GM12878 (cell line): ENCODE measurements at regions not wholly inside any gene's neighbourhood (a gene's known extent, or its start where the extent isn't known, plus 50 kb on each side); places are given as distances from the start of the nearest gene placed in this dataset.

Experiments used
- ATAC-seq: fragments of 200-7000 bp; cut with Tn5 transposase; 3 replicates; pipeline ENCODE4 v1.9.1; 2020; ENCODE audit warnings: mild to moderate bottlenecking, moderate library complexity
- BruUV-seq: library from RNA; stranded (reverse); fragments of 400-500 nt; replicated peaks from 2 replicates; lab custom pipeline; 2021; lab: Mats Ljungman, UMichigan
- CTCF ChIA-PET: fragments of 300-600 bp; sonication (Branson Sonifier 250); formaldehyde crosslinking; extraction: SDS; loops from one replicate; lab custom pipeline; 2021; ENCODE audit warnings: inconsistent platforms; lab: Yijun Ruan, JAX
- POLR2A ChIA-PET: fragments of 350-600 bp; formaldehyde crosslinking; extraction: SDS; loops from one replicate; lab custom pipeline; 2021; ENCODE audit warnings: inconsistent platforms; lab: Charles Lee
- RAD21 ChIA-PET: fragments of 300-600 bp; sonication (Branson Sonifier 250); formaldehyde crosslinking; loops from one replicate; lab custom pipeline; 2023; ENCODE audit warnings: antibody characterized with exemption; ENCODE audit not compliant: unreplicated experiment; lab: Charles Lee
- SMC1A ChIA-PET: fragments of 300-600 bp; sonication (Branson Sonifier 250); formaldehyde crosslinking; loops from one replicate; lab custom pipeline; 2023; ENCODE audit not compliant: unreplicated experiment, uncharacterized antibody; lab: Charles Lee
- DNase-seq: peaks from one replicate; pipeline ENCODE4 v3.0.0-alpha.2; 2011; ENCODE audit warnings: low read depth, low spot score
- FAIRE-seq: peaks from 3 replicates; lab custom pipeline; 2011; peaks lifted over from hg19 to GRCh38; lab: Jason Lieb, UNC
- H2AFZ ChIP-seq: 2 replicates; pipeline ENCODE4 v1.6.0; 2011; ENCODE audit warnings: low read depth, low read length, control low read depth; ENCODE audit not compliant: control insufficient read depth
- H3K27ac ChIP-seq: 2 replicates; pipeline ENCODE4 v1.5.1; 2011; ENCODE audit warnings: control low read depth; ENCODE audit not compliant: control insufficient read depth, insufficient read depth
- H3K27me3 ChIP-seq, 2 experiments: replicated peaks in 1 of 2; 2 replicates each; pipeline versions ENCODE4 v1.6.0 to v1.6.1; 2011; ENCODE audit warnings: low read length in 1 of 2; ENCODE audit not compliant: control insufficient read depth in 2 of 2, insufficient read depth in 2 of 2
- H3K36me3 ChIP-seq, 2 experiments: 2 replicates each; pipeline ENCODE4 v1.5.1; 2011; ENCODE audit warnings: low read length in 1 of 2; ENCODE audit not compliant: control insufficient read depth in 2 of 2, insufficient read depth in 2 of 2
- H3K4me1 ChIP-seq: 2 replicates; pipeline ENCODE4 v1.6.1; 2011; ENCODE audit warnings: mild to moderate bottlenecking, low read length, moderate library complexity, mixed read lengths; ENCODE audit not compliant: control insufficient read depth, insufficient read depth
- H3K4me2 ChIP-seq: 2 replicates; pipeline ENCODE4 v1.6.0; 2011; ENCODE audit warnings: control low read depth; ENCODE audit not compliant: control insufficient read depth, insufficient read depth
- H3K4me3 ChIP-seq: fragments of 200-600 bp; sonication (generic); 2 replicates; pipeline ENCODE4 v1.5.1; 2016
- H3K79me2 ChIP-seq: 2 replicates; pipeline ENCODE4 v1.6.0; 2011; ENCODE audit warnings: low read length; ENCODE audit not compliant: control insufficient read depth, insufficient read depth
- H3K9ac ChIP-seq: 2 replicates; pipeline ENCODE4 v1.8.0; 2011; ENCODE audit warnings: low read length, control low read depth, mixed read lengths; ENCODE audit not compliant: control insufficient read depth, insufficient read depth
- H3K9me3 ChIP-seq: replicated peaks from 3 replicates; pipeline ENCODE4 v1.5.1; 2011; ENCODE audit warnings: mild to moderate bottlenecking, low read length; ENCODE audit not compliant: control insufficient read depth, insufficient read depth
- H4K20me1 ChIP-seq: 2 replicates; pipeline ENCODE4 v1.6.0; 2011; ENCODE audit not compliant: control insufficient read depth, insufficient read depth
- CBX5 ChIP-seq: sonication (generic); IDR thresholded peaks from 2 replicates; pipeline ENCODE4 v1.6.1; 2016; ENCODE audit warnings: low read depth, moderate library complexity, mild to moderate bottlenecking, inconsistent platforms
- CEBPZ ChIP-seq: fragments of 150-350 bp; IDR thresholded peaks from 2 replicates; pipeline ENCODE4 v1.6.1; 2016; ENCODE audit warnings: low read depth, low read length
- JUND ChIP-seq: IDR thresholded peaks from 2 replicates; pipeline ENCODE4 v1.6.1; 2012; ENCODE audit warnings: low read depth, mild to moderate bottlenecking, low read length, improper control_type of control experiment, moderate library complexity
- KLF5 ChIP-seq: fragments of 450-650 bp; IDR thresholded peaks from 2 replicates; pipeline ENCODE4 v1.6.1; 2014; ENCODE audit warnings: mild to moderate bottlenecking; ENCODE audit not compliant: partially characterized antibody
- MTA2 ChIP-seq: fragments of 450-650 bp; IDR thresholded peaks from 2 replicates; pipeline ENCODE4 v1.6.1; 2016; ENCODE audit warnings: low read depth, mild to moderate bottlenecking, moderate library complexity
- MTA3 ChIP-seq: IDR thresholded peaks from 2 replicates; pipeline ENCODE4 v1.6.1; 2012; ENCODE audit warnings: low read length, inconsistent platforms, borderline replicate concordance
- MXI1 ChIP-seq: fragments of 150-350 bp; IDR thresholded peaks from 2 replicates; pipeline ENCODE4 v1.6.1; 2011; ENCODE audit warnings: low read depth, mild to moderate bottlenecking, inconsistent platforms, low read length, improper control_type of control experiment
- NFIC ChIP-seq: IDR thresholded peaks from 2 replicates; pipeline ENCODE4 v1.6.1; 2012; ENCODE audit warnings: low read depth, mild to moderate bottlenecking, inconsistent platforms, low read length, moderate library complexity
- RCOR1 ChIP-seq: conservative IDR thresholded peaks from 2 replicates; pipeline ENCODE4 v1.6.1; 2012; ENCODE audit warnings: low read depth, low read length, improper control_type of control experiment
- RELA ChIP-seq: fragments of 450-650 bp; IDR thresholded peaks from 2 replicates; pipeline ENCODE4 v1.8.0; 2014; ENCODE audit warnings: borderline replicate concordance; ENCODE audit not compliant: partially characterized antibody
- RELB ChIP-seq: fragments of 450-650 bp; IDR thresholded peaks from 2 replicates; pipeline ENCODE4 v1.6.1; 2017; ENCODE audit warnings: low read depth, mild to moderate bottlenecking, moderate library complexity
- SMC3 ChIP-seq: IDR thresholded peaks from 2 replicates; pipeline ENCODE4 v1.6.1; 2011; ENCODE audit warnings: low read length, improper control_type of control experiment, borderline replicate concordance
- STAT1 ChIP-seq: fragments of 450-650 bp; conservative IDR thresholded peaks from 2 replicates; pipeline ENCODE4 v1.6.1; 2014; ENCODE audit warnings: antibody characterized with exemption, mild to moderate bottlenecking
- YBX1 ChIP-seq: fragments of 450-650 bp; IDR thresholded peaks from 2 replicates; pipeline ENCODE4 v1.6.1; 2016; ENCODE audit warnings: antibody characterized with exemption
- ZBTB4 ChIP-seq: fragments of 450-650 bp; formaldehyde crosslinking; IDR thresholded peaks from 2 replicates; pipeline ENCODE4 v1.4.0; 2022; ENCODE audit warnings: mild to moderate bottlenecking, moderate library complexity
- ZNF217 ChIP-seq: fragments of 450-650 bp; IDR thresholded peaks from 2 replicates; pipeline ENCODE4 v1.6.1; 2017; ENCODE audit warnings: antibody characterized with exemption, mild to moderate bottlenecking
- WGBS: methylation state at CpG from one replicate; pipeline ENCODE4 v1.1.6; 2016; ENCODE audit warnings: low lambda C conversion rate; ENCODE audit not compliant: insufficient replicate concordance, insufficient coverage; ENCODE audit errors: missing lambda C conversion rate; 5-methylcytosine and 5-hydroxymethylcytosine counted together
- in situ Hi-C: fragments of 300-500 bp; cut with MboI; formaldehyde crosslinking; loops from 9 replicates; pipeline ENCODE4 v1.14.3; 2018; ENCODE audit warnings: mixed read lengths
- intact Hi-C: fragments of 100-400 bp; cut with micrococcal nuclease; formaldehyde crosslinking; loops from one replicate; pipeline ENCODE4 v1.14.2; 2022; ENCODE audit not compliant: unreplicated experiment

- TF ChIP-seq RELB, result no peak
- no peak for TF ChIP-seq RCOR1
- no peak for TF ChIP-seq JUND
- no peak for TF ChIP-seq MTA2
- no peak for TF ChIP-seq ZNF217
These were observed 82.7 kb downstream of the KCNA4 start (continued) for GRCh38 chr11:29934115-29934638.

- ChIA-PET RAD21 (no interaction called here), CTCF (interaction anchor here (1.0 kb wide), 1 partner anchor 11 kb away, joined by 3 read pairs; no protein-coding TSS in a partner anchor), SMC1A (no interaction called here), POLR2A (no interaction called here)
- no peak for DNase-seq
- ATAC-seq, result no peak
- intact Hi-C loops, result no loop called here
- WGBS, result 47% methylated on average over 8 of the region's 8 CpGs
- Histone ChIP-seq H3K36me3 (no peaks in the 10 kb centered on the region), H3K4me3 (no peak overlapping the region), H2AFZ (no peak overlapping the region), H3K4me1 (no peaks in the 10 kb centered on the region), H4K20me1 (no peaks in the 10 kb centered on the region), H3K9ac (no peak overlapping the region), H3K9me3 (no peaks in the 10 kb centered on the region), H3K4me2 (no peak overlapping the region), H3K27me3 (no peaks in the 10 kb centered on the region), H3K27ac (no peak overlapping the region), H3K79me2 (no peaks in the 10 kb centered on the region)
- BruUV-seq, result no TSS peak
- in situ Hi-C loops, result no loop called here
- FAIRE-seq, result no peak
- TF ChIP-seq ZNF217, result no peak
- no peak for TF ChIP-seq ZBTB4 (CRISPR knock-in tag)
- TF ChIP-seq KLF5, result no peak
- no peak for TF ChIP-seq SMC3
- TF ChIP-seq YBX1, result no peak
- TF ChIP-seq MTA3, result no peak
- no peak for TF ChIP-seq CBX5
- TF ChIP-seq MXI1, result no peak
- no peak for TF ChIP-seq RELA
- TF ChIP-seq STAT1, result no peak
- no peak for TF ChIP-seq CEBPZ
- TF ChIP-seq NFIC, result no peak
- no peak for TF ChIP-seq JUND
These were observed 100.8 kb downstream of the KCNA4 start for GRCh38 chr11:29916040-29916439.
